GM06990 (cell line): ENCODE measurements at regions not wholly inside any gene's neighbourhood (a gene's known extent, or its start where the extent isn't known, plus 50 kb on each side); places are given as distances from the start of the nearest gene placed in this dataset.

Source experiments
- DNase-seq: peaks from one replicate; pipeline ENCODE4 v3.0.0-alpha.2; 2011; ENCODE audit not compliant: insufficient read length; ENCODE audit errors: extremely low read depth
- H3K27me3 ChIP-seq: replicated peaks from 2 replicates; pipeline ENCODE4 v1.6.0; 2011; ENCODE audit warnings: low read length; ENCODE audit not compliant: control insufficient read depth, insufficient read depth
- H3K36me3 ChIP-seq: 2 replicates; pipeline ENCODE4 v1.5.1; 2011; ENCODE audit warnings: low read length; ENCODE audit not compliant: control insufficient read depth, insufficient read depth
- H3K4me3 ChIP-seq: replicated peaks from 2 replicates; pipeline ENCODE4 v1.5.1; 2011; ENCODE audit warnings: low read depth, mild to moderate bottlenecking, control low read depth, low read length
- CTCF ChIP-seq: IDR thresholded peaks from 2 replicates; pipeline ENCODE4 v1.5.1; 2011; ENCODE audit warnings: low read length, control low read depth, mild to moderate bottlenecking, inconsistent platforms; ENCODE audit not compliant: insufficient read depth, poor library complexity, severe bottlenecking

GRCh38 chr6:95230071-95230740 is 347.1 kb upstream of the MANEA start:
- no peak for TF ChIP-seq CTCF
- Histone ChIP-seq H3K36me3 (no peaks in the 10 kb centered on the region), H3K27me3 (no peaks in the 10 kb centered on the region), H3K4me3 (no peak overlapping the region)
- DNase-seq = no peak

GRCh38 chr6:95231416-95231815 is 345.9 kb upstream of the MANEA start:
- Histone ChIP-seq H3K27me3 (no peaks in the 10 kb centered on the region), H3K4me3 (no peak overlapping the region), H3K36me3 (no peaks in the 10 kb centered on the region)
- no peak for TF ChIP-seq CTCF
- no peak for DNase-seq

- no peak for DNase-seq
- Histone ChIP-seq H3K36me3 (no peaks in the 10 kb centered on the region), H3K4me3 (no peak overlapping the region), H3K27me3 (no peaks in the 10 kb centered on the region)
- no peak for TF ChIP-seq CTCF
Measured at GRCh38 chr6:95232446-95232845, 344.9 kb upstream of the MANEA start.

GRCh38 chr6:95233879-95234278 is 343.5 kb upstream of the MANEA start:
- TF ChIP-seq CTCF = no peak
- Histone ChIP-seq H3K36me3 (no peaks in the 10 kb centered on the region), H3K4me3 (no peak overlapping the region), H3K27me3 (no peaks in the 10 kb centered on the region)
- DNase-seq = no peak

- Histone ChIP-seq H3K36me3 (no peaks in the 10 kb centered on the region), H3K27me3 (no peaks in the 10 kb centered on the region), H3K4me3 (no peak overlapping the region)
- DNase-seq = no peak
- no peak for TF ChIP-seq CTCF
Measured at GRCh38 chr6:95240514-95240913, 336.8 kb upstream of the MANEA start.

- no peaks in the 10 kb centered on the region for H3K27me3 ChIP-seq
- DNase-seq = no peak
- no peak for TF ChIP-seq CTCF
- no peaks in the 10 kb centered on the region for H3K36me3 ChIP-seq
- no peak overlapping the region for H3K4me3 ChIP-seq
Measured at GRCh38 chr6:95242560-95242959, 334.8 kb upstream of the MANEA start.
